ENCODE measurements at regions not wholly inside any gene's neighbourhood (a gene's known extent, or its start where the extent isn't known, plus 50 kb on each side); places are given as distances from the start of the nearest gene placed in this dataset.

DNA sequence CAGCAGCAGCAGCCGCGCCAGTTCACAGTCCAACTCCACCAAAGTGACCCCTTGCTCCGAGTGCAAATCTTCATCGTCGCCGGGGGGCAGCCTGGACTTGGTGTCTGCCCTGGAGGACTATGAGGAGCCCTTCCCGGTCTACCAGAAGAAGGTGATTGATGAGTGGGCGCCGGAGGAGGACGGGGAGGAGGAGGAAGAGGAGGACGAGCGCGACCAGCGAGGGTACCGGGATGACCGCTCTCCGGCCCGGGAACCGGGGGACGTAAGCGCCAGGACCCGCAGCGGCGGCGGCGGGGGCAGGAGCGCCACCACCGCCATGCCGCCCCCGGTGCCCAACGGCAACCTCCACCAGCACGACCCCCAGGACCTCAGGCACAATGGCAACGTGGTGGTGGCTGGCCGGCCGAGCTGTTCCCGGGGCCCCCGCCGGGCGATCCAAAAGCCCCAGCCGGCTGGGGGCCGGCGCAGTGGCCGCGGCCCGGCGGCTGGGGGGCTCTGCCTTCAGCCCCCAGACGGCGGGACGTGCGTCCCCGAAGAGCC is 224.1 kb upstream of the IL12A start:
- no peak for DNase-seq (ENCODE audit: low spot score)

- peak; percentile 99 for DNase-seq (ENCODE audit: low spot score)
Measured at GRCh38 chr3:159765030-159765859, 223.4 kb upstream of the IL12A start.

- no peak for DNase-seq (ENCODE audit: low spot score)
Measured at GRCh38 chr3:159765860-159766294, 222.8 kb upstream of the IL12A start.

DNA sequence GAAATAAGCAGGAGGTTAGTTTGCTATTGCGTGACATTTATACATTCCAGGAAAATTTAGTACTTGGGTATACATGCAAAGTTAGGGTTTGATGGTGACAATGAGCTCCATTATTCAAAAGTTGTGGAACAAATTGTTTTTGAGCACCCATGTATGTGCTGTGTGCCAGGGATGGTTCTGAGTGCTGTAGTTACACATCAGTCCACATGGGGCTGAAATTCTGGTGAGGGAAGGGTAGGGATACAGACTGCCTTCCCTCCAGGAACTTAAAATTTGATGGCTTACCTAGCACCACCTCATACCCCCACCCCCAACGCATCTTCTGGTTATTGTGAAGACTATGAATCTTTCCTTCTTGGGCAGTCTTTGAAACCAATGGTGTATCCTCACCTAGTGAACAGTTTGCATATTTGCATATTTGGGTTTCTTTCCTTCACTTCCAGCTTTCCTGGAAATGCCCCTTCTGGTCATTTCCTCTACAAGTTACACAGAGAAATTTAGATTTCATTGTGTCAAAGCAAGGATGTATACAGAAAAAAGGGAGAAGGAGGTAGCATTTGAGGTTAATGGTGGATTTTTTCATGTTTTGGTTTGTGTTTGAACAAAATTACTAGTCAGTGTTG is 222.0 kb upstream of the IL12A start:
- DNase-seq (ENCODE audit: low spot score) = peak; percentile 82

DNA sequence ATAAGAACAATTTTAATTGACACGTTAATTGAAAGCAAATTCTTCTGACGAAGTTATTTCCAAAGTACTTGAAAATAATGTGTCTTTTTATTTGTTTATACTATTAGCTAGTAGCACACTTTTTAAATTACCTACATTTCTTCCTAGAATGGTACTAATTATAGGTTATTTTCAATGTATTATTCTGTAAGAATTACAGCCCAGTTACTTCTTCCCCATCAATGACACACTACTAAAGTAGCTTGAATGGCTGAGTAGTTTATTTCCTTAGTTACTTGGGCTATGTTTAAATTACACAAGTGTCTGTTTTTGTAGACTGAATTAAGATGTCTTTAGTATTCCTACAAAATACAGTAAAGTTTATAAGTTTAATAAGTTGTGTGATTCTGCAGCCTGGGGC is 217.6 kb upstream of the IL12A start:
- no peak for DNase-seq (ENCODE audit: low spot score)

DNA sequence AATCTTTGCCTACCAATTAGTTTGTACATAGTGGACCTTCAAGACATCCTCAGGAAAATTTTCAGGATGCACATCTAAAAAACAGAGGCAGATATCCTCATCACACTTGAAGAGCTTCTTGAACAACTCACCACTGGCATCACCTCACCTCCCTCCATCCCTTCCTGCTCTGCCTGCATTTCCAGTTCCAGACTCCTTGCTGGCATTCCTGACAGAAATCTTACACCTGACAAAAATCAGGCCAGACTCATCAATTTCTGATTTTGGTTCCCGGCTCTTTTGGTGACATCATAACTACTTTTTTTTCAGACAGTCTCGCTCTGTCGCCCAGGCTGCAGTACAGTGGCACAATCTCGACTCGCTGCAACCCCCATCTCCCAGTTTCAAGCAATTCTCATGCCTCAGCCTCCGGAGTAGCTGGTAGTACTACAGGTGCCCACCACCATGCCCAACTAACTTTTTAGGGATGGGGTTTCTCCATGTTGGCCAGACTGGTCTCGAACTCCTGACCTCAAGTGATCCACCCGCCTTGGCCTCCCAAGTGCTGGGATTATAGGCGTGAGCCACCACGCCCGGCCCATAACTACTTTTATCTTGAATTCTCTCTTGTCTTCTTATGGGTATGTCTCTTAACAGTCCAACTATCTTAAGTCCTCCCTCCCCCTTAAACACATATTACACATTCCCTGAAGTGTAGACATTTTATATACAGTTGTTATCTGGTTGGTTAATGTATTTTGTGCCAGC is 216.6 kb upstream of the IL12A start:
- DNase-seq (ENCODE audit: low spot score) = no peak

DNA sequence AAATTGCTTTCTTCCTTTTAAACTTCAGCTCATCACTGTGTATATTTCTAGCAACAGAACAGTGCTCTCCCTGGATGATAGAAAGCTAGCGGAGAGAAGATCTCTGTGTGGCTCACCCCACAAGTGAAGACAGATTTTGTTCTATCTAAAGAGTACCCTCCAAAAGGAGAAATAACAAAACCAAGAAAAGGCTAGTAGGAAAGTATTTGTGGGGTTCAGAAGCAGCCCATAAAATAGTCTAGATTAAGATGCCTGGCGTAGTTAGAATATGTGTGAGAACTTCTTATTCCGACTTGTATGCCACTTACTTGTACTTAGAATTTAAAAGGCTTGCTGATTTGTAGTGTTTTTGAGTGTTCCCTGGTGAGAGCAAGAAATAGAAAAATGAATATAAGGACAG is 214.9 kb upstream of the IL12A start:
- no peak for DNase-seq (ENCODE audit: low spot score)

DNA sequence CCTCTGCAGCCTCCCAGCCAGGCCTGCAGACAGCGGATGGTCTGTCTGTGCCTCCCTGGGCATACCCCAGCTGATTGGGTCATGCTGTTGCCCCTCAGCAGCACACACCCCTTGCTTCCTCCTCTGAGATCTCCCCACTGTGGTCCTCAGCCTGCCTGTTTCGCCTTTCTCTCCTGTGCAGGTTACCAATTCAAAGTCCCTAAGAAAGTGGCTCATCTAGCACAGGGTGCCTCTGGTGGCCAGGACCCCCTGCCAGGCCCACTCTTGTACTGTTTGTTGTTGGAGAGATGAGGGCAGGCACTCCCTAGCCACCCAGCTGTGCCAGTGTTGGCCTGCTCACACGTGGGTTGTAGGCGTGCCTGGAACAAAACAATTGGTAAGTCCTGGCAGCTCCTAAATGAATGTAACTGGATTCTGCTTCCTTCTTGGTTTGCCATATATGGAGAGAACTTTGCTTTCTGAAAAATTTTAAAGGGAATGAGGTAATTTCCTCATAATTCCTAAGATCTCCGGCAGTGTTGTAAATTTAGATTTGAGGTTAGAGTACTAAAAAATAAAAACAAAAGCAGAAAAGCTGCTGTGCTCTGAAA is 213.2 kb upstream of the IL12A start:
- DNase-seq (ENCODE audit: low spot score) = no peak

DNA sequence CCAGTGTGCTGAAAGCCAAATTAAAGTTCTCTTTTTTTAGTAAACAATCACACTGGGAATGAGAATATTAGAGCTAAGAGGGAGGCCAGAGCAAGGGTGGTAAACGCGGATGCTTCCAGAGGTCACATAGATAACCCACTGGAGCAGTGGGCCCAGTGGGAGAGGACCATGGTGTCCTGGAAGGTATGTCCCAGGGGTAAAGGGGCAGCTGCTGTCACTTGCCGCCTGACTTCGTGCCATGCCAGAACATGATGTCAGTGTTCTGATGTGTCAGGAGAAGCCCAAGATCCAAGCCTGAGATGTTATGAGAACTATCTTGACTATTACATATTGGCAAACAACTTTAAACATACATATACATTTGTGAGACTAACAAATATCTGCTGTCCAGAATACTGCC is 211.9 kb upstream of the IL12A start:
- DNase-seq (ENCODE audit: low spot score) = no peak

GRCh38 chr3:159779883-159780282 is 208.8 kb upstream of the IL12A start:
- DNase-seq (ENCODE audit: low spot score) = no peak

DNA sequence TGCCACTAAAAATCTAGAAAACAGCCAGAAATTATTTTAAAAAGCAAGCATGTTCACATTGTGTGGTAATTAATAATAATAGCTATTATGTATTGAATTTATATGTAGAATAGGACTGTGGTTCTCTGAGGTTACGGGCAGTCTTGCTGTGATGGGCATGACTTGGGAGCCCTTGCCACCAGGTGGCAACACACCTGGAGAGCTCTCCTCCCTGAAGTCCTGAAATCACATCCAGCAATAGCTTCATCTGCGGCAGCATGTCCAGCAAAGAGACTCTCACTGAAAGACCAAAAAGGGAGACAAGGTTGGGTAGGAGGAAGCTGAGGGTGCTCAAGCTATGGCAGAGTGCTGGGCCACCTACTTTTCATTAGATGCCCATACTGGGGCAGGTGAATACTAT is 206.8 kb upstream of the IL12A start:
- DNase-seq (ENCODE audit: low spot score) = no peak

GRCh38 chr3:159782724-159783421 is 205.8 kb upstream of the IL12A start:
- no peak for DNase-seq (ENCODE audit: low spot score)

- DNase-seq (ENCODE audit: low spot score) = no peak
Measured at GRCh38 chr3:159783780-159784742, 204.6 kb upstream of the IL12A start.

DNA sequence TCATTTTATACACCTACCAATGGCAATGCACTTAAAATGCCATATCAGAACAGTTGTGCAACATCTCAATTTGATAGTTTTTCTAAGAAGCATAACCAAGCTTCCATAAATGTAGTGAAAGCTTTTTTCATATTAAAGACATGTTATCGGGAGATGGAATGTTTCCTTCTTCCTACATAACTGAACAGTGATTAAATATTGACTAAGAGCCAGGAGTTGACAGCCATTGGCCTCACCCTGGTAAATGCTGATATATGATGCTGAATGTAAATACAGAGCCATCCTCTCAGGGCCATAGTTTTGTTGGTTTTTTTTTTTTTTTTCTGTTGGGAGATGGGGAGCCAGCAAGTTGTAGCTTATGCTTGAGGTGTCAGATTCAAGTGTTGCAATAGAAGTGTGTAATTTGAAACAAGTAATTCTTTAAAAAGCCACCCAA is 203.3 kb upstream of the IL12A start:
- DNase-seq (ENCODE audit: low spot score) = no peak

- DNase-seq (ENCODE audit: low spot score) = no peak
Measured at GRCh38 chr3:159786489-159787177, 202.0 kb upstream of the IL12A start.

GRCh38 chr3:159787178-159787574 is 201.5 kb upstream of the IL12A start:
- no peak for DNase-seq (ENCODE audit: low spot score)

GRCh38 chr3:159787794-159788205 is 200.8 kb upstream of the IL12A start:
- DNase-seq (ENCODE audit: low spot score) = no peak

DNA sequence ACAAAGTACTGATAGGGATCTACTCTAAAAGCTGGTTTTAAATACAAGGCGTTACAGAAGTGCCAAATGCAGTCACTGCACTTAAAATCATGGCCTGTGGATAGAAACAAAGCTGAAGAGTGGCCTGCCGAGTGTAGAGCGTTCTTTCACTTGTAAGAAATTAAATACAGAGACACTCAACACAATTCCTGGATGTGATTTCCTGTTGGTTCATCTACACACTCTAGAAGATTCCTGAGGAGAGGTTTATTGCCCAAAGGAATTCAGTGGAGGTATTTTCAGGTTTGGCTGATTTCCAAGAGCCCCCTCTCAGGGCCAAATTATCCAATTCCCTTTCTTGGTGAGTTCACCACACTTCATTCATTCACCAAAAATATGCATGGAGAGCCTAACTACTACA is 200.3 kb upstream of the IL12A start:
- DNase-seq (ENCODE audit: low spot score) = no peak

DNA sequence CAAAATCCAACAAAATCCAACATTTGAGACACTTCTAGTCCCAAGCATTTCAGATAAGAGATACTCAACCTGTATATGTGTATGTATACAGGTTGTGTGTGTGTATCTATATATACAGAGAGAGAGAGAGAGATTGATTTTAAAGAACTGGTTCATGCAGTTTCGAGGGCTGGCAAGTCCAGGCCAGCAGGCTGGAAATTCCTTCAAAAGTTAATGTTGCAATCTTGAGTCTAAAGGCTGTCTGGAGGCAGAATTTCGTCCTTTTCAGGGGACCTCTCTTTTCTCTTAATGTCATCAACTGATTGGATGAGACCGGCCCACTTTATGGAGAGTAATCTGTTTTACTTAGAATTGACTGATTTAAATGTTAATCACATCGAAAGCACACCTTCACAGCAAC is 199.6 kb upstream of the IL12A start:
- DNase-seq (ENCODE audit: low spot score) = no peak

All from COLO829 (cell line).